K562 (cell line): ENCODE measurements at regions not wholly inside any gene's neighbourhood (a gene's known extent, or its start where the extent isn't known, plus 50 kb on each side); places are given as distances from the start of the nearest gene placed in this dataset.

Experiments used
- GABPB2 ChIP-seq: fragments of 250-450 bp; sonication (Bioruptor Pico); conservative IDR thresholded peaks from 2 replicates; pipeline ENCODE4 v1.5.1; 2021; ENCODE audit warnings: mild to moderate bottlenecking
- GATA2 ChIP-seq: sonication (generic); formaldehyde crosslinking; IDR thresholded peaks from 2 replicates; pipeline ENCODE4 v1.4.0; 2020; ENCODE audit warnings: mild to moderate bottlenecking, missing genetic modification reagents
- HDAC8 ChIP-seq: fragments of 450-650 bp; IDR thresholded peaks from 2 replicates; pipeline ENCODE4 v1.6.1; 2016; ENCODE audit warnings: mild to moderate bottlenecking, missing genetic modification characterization, moderate library complexity, missing compliant biosample characterization
- MECOM ChIP-seq: fragments of 250-450 bp; sonication (Bioruptor Pico); IDR thresholded peaks from 2 replicates; pipeline ENCODE4 v1.8.0; 2022; ENCODE audit warnings: inconsistent platforms
- NCOR1 ChIP-seq: fragments of 450-650 bp; IDR thresholded peaks from 2 replicates; pipeline ENCODE4 v1.6.1; 2016; ENCODE audit warnings: mild to moderate bottlenecking, moderate library complexity
- PYGO2 ChIP-seq: fragments of 450-650 bp; IDR thresholded peaks from 2 replicates; pipeline ENCODE4 v1.6.1; 2016; ENCODE audit warnings: mild to moderate bottlenecking, missing genetic modification characterization, moderate library complexity, missing compliant biosample characterization
- RHOXF2B ChIP-seq: fragments of 250-450 bp; sonication (Bioruptor Pico); conservative IDR thresholded peaks from 2 replicates; pipeline ENCODE4 v1.5.1; 2021
- TGIF2 ChIP-seq: sonication (generic); formaldehyde crosslinking; IDR thresholded peaks from 2 replicates; pipeline ENCODE4 v1.8.1; 2022; ENCODE audit warnings: mild to moderate bottlenecking, missing genetic modification reagents, moderate library complexity
- ZNF583 ChIP-seq: fragments of 250-450 bp; sonication (Bioruptor Pico); IDR thresholded peaks from 2 replicates; pipeline ENCODE4 v1.4.0; 2020
- TF ChIP-seq, protein P1 (sequence below): sonication (generic); formaldehyde crosslinking; IDR thresholded peaks from 2 replicates; pipeline ENCODE4 v1.8.0; 2023; ENCODE audit warnings: missing genetic modification reagents, mild to moderate bottlenecking, borderline replicate concordance
- TF ChIP-seq, protein P2 (sequence below): fragments of 250-450 bp; sonication (Bioruptor Pico); IDR thresholded peaks from 2 replicates; pipeline ENCODE4 v1.5.0; 2020; ENCODE audit warnings: mild to moderate bottlenecking
- TF ChIP-seq, protein P3 (sequence below), 2 experiments: fragments of 450-650 bp in 1 of 2; sonication (generic) in 1 of 2; formaldehyde crosslinking in 1 of 2; IDR thresholded peaks; 2 replicates each; pipeline versions ENCODE4 v1.7.1 to v1.9.0; 2016 to 2022; ENCODE audit warnings: inconsistent platforms in 1 of 2, mild to moderate bottlenecking in 1 of 2, missing genetic modification reagents in 1 of 2

DNA sequence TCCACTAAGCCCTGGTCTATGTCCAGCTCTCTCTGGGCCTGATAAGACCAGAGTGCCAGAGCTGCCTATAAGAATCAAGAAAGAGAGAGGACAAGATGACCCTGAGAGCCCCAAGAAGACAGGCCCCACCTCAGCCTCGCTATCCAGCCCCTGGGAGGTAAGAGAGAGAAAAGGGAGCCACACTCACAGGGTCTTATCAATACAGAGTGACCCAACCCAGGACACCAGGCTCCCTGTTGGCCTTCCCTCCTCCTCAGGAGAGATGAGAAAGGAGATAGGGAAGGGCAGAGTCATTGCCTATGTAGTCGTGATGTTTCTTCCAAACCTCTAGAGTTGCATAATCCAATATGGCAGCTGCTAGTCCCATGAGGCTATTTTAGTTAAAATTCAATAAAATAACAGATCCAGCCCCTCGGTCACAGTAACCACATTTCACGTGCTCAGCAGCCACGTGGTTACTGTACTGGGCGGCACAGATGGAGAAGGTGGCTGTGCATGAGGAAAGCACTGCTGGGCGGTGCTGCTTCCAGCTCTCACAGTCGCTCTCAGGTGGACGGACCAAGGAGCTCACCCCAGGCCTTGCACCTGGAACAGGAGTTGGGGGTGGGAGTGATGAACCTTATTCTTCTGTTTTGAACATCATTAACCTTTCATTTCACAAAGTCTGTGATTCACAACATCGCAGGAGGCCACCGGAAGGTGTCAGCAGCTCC, 525.8 kb downstream of the SHQ1 start (continued):
- TF ChIP-seq GATA2 (CRISPR knock-in tag) (peak; percentile 67), NCOR1 (no peak), TGIF2 (no peak), ZNF583 (CRISPR knock-in tag) (peak; percentile 87), MECOM (CRISPR knock-in tag) (0 out of 2 replicates have a peak, but pooled peaks have one; percentile 13), RHOXF2B (CRISPR knock-in tag) (no peak), GABPB2 (CRISPR knock-in tag) (no peak), HDAC8 (tag) (peak; percentile 88), PYGO2 (0 out of 2 replicates have a peak, but pooled peaks have one; percentile 22)
- TF ChIP-seq, protein P1, sequence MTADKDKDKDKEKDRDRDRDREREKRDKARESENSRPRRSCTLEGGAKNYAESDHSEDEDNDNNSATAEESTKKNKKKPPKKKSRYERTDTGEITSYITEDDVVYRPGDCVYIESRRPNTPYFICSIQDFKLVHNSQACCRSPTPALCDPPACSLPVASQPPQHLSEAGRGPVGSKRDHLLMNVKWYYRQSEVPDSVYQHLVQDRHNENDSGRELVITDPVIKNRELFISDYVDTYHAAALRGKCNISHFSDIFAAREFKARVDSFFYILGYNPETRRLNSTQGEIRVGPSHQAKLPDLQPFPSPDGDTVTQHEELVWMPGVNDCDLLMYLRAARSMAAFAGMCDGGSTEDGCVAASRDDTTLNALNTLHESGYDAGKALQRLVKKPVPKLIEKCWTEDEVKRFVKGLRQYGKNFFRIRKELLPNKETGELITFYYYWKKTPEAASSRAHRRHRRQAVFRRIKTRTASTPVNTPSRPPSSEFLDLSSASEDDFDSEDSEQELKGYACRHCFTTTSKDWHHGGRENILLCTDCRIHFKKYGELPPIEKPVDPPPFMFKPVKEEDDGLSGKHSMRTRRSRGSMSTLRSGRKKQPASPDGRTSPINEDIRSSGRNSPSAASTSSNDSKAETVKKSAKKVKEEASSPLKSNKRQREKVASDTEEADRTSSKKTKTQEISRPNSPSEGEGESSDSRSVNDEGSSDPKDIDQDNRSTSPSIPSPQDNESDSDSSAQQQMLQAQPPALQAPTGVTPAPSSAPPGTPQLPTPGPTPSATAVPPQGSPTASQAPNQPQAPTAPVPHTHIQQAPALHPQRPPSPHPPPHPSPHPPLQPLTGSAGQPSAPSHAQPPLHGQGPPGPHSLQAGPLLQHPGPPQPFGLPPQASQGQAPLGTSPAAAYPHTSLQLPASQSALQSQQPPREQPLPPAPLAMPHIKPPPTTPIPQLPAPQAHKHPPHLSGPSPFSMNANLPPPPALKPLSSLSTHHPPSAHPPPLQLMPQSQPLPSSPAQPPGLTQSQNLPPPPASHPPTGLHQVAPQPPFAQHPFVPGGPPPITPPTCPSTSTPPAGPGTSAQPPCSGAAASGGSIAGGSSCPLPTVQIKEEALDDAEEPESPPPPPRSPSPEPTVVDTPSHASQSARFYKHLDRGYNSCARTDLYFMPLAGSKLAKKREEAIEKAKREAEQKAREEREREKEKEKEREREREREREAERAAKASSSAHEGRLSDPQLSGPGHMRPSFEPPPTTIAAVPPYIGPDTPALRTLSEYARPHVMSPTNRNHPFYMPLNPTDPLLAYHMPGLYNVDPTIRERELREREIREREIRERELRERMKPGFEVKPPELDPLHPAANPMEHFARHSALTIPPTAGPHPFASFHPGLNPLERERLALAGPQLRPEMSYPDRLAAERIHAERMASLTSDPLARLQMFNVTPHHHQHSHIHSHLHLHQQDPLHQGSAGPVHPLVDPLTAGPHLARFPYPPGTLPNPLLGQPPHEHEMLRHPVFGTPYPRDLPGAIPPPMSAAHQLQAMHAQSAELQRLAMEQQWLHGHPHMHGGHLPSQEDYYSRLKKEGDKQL (CRISPR knock-in tag): no peak
- TF ChIP-seq, protein P2, sequence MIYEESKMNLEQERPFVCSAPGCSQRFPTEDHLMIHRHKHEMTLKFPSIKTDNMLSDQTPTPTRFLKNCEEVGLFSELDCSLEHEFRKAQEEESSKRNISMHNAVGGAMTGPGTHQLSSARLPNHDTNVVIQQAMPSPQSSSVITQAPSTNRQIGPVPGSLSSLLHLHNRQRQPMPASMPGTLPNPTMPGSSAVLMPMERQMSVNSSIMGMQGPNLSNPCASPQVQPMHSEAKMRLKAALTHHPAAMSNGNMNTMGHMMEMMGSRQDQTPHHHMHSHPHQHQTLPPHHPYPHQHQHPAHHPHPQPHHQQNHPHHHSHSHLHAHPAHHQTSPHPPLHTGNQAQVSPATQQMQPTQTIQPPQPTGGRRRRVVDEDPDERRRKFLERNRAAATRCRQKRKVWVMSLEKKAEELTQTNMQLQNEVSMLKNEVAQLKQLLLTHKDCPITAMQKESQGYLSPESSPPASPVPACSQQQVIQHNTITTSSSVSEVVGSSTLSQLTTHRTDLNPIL (CRISPR knock-in tag): no peak
- TF ChIP-seq, protein P3, sequence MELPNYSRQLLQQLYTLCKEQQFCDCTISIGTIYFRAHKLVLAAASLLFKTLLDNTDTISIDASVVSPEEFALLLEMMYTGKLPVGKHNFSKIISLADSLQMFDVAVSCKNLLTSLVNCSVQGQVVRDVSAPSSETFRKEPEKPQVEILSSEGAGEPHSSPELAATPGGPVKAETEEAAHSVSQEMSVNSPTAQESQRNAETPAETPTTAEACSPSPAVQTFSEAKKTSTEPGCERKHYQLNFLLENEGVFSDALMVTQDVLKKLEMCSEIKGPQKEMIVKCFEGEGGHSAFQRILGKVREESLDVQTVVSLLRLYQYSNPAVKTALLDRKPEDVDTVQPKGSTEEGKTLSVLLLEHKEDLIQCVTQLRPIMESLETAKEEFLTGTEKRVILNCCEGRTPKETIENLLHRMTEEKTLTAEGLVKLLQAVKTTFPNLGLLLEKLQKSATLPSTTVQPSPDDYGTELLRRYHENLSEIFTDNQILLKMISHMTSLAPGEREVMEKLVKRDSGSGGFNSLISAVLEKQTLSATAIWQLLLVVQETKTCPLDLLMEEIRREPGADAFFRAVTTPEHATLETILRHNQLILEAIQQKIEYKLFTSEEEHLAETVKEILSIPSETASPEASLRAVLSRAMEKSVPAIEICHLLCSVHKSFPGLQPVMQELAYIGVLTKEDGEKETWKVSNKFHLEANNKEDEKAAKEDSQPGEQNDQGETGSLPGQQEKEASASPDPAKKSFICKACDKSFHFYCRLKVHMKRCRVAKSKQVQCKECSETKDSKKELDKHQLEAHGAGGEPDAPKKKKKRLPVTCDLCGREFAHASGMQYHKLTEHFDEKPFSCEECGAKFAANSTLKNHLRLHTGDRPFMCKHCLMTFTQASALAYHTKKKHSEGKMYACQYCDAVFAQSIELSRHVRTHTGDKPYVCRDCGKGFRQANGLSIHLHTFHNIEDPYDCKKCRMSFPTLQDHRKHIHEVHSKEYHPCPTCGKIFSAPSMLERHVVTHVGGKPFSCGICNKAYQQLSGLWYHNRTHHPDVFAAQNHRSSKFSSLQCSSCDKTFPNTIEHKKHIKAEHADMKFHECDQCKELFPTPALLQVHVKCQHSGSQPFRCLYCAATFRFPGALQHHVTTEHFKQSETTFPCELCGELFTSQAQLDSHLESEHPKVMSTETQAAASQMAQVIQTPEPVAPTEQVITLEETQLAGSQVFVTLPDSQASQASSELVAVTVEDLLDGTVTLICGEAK (IDR thresholded peaks at IDR 0.05): no peak
- TF ChIP-seq, protein P3 (CRISPR knock-in tag; IDR thresholded peaks at IDR 0.05): no peak
